ENCODE measurements at regions not wholly inside any gene's neighbourhood (a gene's known extent, or its start where the extent isn't known, plus 50 kb on each side); places are given as distances from the start of the nearest gene placed in this dataset.

GRCh38 chr13:80262051-80262695 lies 78.8 kb downstream of the SPRY2 start:
- TF ChIP-seq ELF4 (IDR thresholded peaks at IDR 0.05) = no peak
- no peak for TF ChIP-seq TARDBP (IDR thresholded peaks at IDR 0.05)
- no peak for TF ChIP-seq ARNT (IDR thresholded peaks at IDR 0.05)
- no peak for TF ChIP-seq PKNOX1 (IDR thresholded peaks at IDR 0.05)
- no peak for TF ChIP-seq SP1 (IDR thresholded peaks at IDR 0.05)
- no peak for TF ChIP-seq SUZ12 (IDR thresholded peaks at IDR 0.05)
- no peak for TF ChIP-seq LEF1 (IDR thresholded peaks at IDR 0.05; ENCODE audit: borderline replicate concordance)
- no peak for TF ChIP-seq NFRKB (IDR thresholded peaks at IDR 0.05)
- TF ChIP-seq FOXK2 (IDR thresholded peaks at IDR 0.05) = no peak
- no peak for TF ChIP-seq BHLHE40 (IDR thresholded peaks at IDR 0.05; ENCODE audit: borderline replicate concordance)
- no peak for TF ChIP-seq HDGF (IDR thresholded peaks at IDR 0.05; ENCODE audit: borderline replicate concordance)
- no peak for TF ChIP-seq FOXM1 (IDR thresholded peaks at IDR 0.05; ENCODE audit: borderline replicate concordance)
